ENCODE measurements at regions not wholly inside any gene's neighbourhood (a gene's known extent, or its start where the extent isn't known, plus 50 kb on each side); places are given as distances from the start of the nearest gene placed in this dataset.

DNA sequence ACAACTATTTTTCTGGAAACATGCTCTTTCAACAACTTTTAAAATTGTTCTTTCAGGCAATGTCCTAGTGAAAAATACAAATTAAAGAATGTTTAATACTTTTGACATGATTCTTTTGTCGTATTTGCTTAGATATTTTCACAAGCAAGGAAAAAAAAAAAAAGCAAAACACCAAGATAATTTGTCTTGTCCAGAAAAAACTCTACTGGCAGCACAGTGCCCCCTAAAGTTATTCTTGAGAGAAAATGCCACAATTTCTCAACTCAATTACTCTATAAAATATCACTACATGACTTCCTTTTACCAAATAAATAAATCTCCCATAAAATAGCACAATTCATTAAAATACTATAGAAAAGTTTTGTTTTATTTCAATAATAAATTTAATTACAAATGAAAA lies 652.5 kb upstream of the EPHA7 start:
- H3K27ac ChIP-seq, result no peak overlapping the region
- TF ChIP-seq, protein P1, sequence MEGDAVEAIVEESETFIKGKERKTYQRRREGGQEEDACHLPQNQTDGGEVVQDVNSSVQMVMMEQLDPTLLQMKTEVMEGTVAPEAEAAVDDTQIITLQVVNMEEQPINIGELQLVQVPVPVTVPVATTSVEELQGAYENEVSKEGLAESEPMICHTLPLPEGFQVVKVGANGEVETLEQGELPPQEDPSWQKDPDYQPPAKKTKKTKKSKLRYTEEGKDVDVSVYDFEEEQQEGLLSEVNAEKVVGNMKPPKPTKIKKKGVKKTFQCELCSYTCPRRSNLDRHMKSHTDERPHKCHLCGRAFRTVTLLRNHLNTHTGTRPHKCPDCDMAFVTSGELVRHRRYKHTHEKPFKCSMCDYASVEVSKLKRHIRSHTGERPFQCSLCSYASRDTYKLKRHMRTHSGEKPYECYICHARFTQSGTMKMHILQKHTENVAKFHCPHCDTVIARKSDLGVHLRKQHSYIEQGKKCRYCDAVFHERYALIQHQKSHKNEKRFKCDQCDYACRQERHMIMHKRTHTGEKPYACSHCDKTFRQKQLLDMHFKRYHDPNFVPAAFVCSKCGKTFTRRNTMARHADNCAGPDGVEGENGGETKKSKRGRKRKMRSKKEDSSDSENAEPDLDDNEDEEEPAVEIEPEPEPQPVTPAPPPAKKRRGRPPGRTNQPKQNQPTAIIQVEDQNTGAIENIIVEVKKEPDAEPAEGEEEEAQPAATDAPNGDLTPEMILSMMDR (conservative IDR thresholded peaks at IDR 0.05), result peak; percentile 32
- no peak for TF ChIP-seq ZFX (IDR thresholded peaks at IDR 0.05)

DNA sequence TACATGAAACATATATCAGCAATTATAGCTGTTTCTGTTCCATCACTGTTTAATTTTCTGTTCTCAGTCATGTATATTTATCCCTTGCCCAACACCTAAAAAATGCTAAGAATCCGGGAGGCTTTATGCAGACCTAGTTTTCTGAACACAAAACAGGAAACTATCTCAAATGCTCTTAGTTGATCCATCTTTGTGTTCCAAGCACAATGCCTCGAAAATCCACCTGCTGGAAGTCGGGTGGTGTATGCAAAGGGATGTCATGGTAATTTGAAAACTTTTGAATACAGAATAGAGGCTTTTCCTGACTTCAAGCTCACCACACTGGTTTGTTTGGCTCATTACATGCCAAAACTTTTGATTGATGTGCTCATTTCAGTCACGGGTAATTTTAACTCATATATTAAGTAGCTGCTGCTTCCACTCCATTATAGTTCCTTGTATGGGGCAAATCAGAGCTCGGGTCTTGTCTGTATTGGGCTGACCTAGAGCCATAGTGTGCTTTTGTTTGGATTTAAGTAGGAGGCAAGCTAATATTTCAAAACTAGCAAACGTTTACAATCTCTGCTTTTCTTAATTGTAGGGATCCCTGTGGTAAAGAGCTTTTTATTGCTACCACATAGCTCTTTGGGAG lies 646.5 kb upstream of the EPHA7 start:
- TF ChIP-seq ZFX (IDR thresholded peaks at IDR 0.05), result no peak
- TF ChIP-seq, protein P1 (conservative IDR thresholded peaks at IDR 0.05), result no peak
- no peak overlapping the region for H3K27ac ChIP-seq

- no peak overlapping the region for H3K27ac ChIP-seq
- TF ChIP-seq, protein P1 (conservative IDR thresholded peaks at IDR 0.05), result peak; percentile 28; the same call in 1 of the 2 replicates
- TF ChIP-seq ZFX (IDR thresholded peaks at IDR 0.05), result no peak
These were observed 633.4 kb upstream of the EPHA7 start for GRCh38 chr6:94052749-94053148.

- H3K27ac ChIP-seq, result no peak overlapping the region
- no peak for TF ChIP-seq ZFX (IDR thresholded peaks at IDR 0.05)
- TF ChIP-seq, protein P1 (conservative IDR thresholded peaks at IDR 0.05), result no peak
These were observed 631.2 kb upstream of the EPHA7 start for GRCh38 chr6:94050515-94050914.

GRCh38 chr6:94049001-94049400 lies 629.6 kb upstream of the EPHA7 start:
- no peak overlapping the region for H3K27ac ChIP-seq
- TF ChIP-seq ZFX (IDR thresholded peaks at IDR 0.05), result no peak
- TF ChIP-seq, protein P1 (conservative IDR thresholded peaks at IDR 0.05), result no peak

- TF ChIP-seq ZFX (IDR thresholded peaks at IDR 0.05), result no peak
- TF ChIP-seq, protein P1 (conservative IDR thresholded peaks at IDR 0.05), result no peak
- no peak overlapping the region for H3K27ac ChIP-seq
These were observed 625.9 kb upstream of the EPHA7 start for GRCh38 chr6:94045099-94045829.

DNA sequence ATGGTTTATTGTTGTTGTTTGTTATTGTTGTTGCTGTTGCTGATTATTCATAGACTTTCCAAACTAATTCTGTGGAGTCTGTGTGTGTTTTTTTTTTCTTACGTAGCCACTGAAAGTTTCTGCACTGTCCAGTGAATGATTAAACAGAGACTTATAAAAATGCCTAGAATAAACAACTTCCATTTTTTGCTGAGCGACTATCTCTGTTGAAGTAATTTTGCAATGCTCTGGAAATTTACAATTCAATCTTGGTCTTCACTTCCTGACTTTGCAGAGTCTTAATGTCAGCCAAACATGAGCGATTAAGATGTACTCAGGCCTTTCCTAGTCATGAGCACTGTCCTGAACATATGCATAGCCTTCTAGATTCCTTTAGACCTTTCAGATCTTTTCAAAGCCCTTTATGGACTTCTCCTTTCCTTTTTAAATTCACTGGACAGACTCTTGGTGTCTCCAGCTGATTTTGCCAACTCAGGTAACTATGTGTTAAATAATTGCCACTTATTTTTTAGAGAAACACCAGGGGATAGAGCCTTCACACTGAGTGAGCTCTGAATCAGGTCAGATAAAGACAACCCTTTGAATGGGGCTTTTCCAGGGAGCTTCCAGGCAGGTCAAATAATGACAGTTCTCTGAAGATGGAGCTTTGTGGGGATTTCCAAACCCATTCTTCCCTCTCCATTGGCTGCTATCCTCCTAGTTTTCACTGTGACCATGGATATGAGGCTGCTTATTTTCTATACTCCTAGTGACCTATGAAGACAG lies 622.8 kb upstream of the EPHA7 start:
- TF ChIP-seq ZFX (IDR thresholded peaks at IDR 0.05), result no peak
- TF ChIP-seq, protein P1 (conservative IDR thresholded peaks at IDR 0.05), result no peak

More for the DNA sequence above, 622.8 kb upstream of the EPHA7 start:
- H3K27ac ChIP-seq, result no peak overlapping the region
